ENCODE measurements at regions not wholly inside any gene's neighbourhood (a gene's known extent, or its start where the extent isn't known, plus 50 kb on each side); places are given as distances from the start of the nearest gene placed in this dataset.

DNA sequence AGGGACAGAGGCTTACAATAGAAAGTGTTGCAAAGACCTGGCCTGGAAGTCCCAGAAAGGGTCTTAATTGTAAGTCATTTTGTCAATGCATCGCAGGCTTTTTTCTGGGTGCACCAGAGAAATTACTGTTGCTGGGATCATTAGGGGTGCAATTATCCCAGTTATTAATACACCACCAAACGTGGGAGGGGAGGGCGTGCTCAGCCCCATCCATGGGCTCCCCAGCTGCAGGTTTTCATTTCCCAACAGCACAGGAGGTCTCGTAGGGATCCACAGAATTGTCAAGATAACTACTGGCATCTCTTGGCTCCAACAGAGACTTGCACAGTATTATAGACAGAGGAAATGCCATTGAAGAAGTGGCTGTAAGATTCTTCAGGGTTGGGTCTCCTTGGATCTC lies 69.6 kb upstream of the FZD7 start:
- intact Hi-C loops (cut with DNase I), result no loop called here
- Histone ChIP-seq H3K4me1 (no peaks in the 10 kb centered on the region), H3K36me3 (no peaks in the 10 kb centered on the region), H3K27ac (no peak overlapping the region), H3K9me3 (no peaks in the 10 kb centered on the region), H3K4me3 (no peak overlapping the region), H3K27me3 (no peaks in the 10 kb centered on the region)
- ATAC-seq (no peak), DNase-seq (no peak)
- TF ChIP-seq CTCF (IDR thresholded peaks at IDR 0.05) (no peak), POLR2A (IDR thresholded peaks at IDR 0.05) (no peak)
- 87 to 91% (median 89%) methylated on average over 4 of the region's 4 CpGs for WGBS, 4 donors

GRCh38 chr2:201964631-201965206 lies 68.9 kb upstream of the FZD7 start:
- intact Hi-C loops (cut with DNase I), result no loop called here
- Histone ChIP-seq H3K27me3 (no peaks in the 10 kb centered on the region), H3K9me3 (no peaks in the 10 kb centered on the region), H3K36me3 (no peaks in the 10 kb centered on the region), H3K4me3 (no peak overlapping the region), H3K27ac (no peak overlapping the region), H3K4me1 (no peaks in the 10 kb centered on the region)
- ATAC-seq (peak in 1 of 4 donors; percentile 11), DNase-seq (no peak)
- TF ChIP-seq CTCF (IDR thresholded peaks at IDR 0.05) (no peak), POLR2A (IDR thresholded peaks at IDR 0.05) (no peak)
- WGBS, 4 donors, result 46 to 68% (median 52%) methylated on average over 6 to 7 of the region's 7 CpGs

DNA sequence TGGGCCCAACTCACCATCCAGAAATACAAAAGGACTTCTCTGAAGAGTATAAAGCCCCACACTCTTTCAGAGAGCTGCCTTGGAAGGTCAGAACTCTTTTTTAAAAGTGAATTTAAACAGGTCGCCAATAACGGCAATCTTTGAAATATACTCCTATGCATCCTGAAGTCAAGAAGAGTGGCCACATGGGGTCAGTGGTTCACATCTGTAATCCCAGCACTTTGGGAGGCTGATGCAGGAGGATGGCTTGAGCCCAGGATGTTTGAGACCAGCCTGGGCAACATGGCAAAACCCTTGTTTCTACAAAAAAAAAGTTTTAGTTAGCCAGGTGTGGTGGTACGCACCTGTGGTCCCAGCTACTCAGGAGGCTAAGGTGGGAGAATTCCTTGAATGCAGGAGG lies 68.1 kb upstream of the FZD7 start:
- ATAC-seq, result no peak

More for the DNA sequence above, 68.1 kb upstream of the FZD7 start:
- DNase-seq, result no peak
- no peak overlapping the region for H3K27ac ChIP-seq
- intact Hi-C loops (cut with DNase I), result no loop called here
- no peaks in the 10 kb centered on the region for H3K36me3 ChIP-seq
- no peaks in the 10 kb centered on the region for H3K4me1 ChIP-seq
- 86 to 92% (median 88%) methylated on average over 3 of the region's 3 CpGs for WGBS, 4 donors
- no peaks in the 10 kb centered on the region for H3K27me3 ChIP-seq
- TF ChIP-seq POLR2A (IDR thresholded peaks at IDR 0.05), result no peak
- TF ChIP-seq CTCF (IDR thresholded peaks at IDR 0.05), result peak in 3 of 12 donors; percentile 4 to 13 (median 12)
- H3K9me3 ChIP-seq, result no peaks in the 10 kb centered on the region
- H3K4me3 ChIP-seq, result no peak overlapping the region
